MM.1S (cell line): ENCODE measurements at regions not wholly inside any gene's neighbourhood (a gene's known extent, or its start where the extent isn't known, plus 50 kb on each side); places are given as distances from the start of the nearest gene placed in this dataset.

Experiments used
- DNase-seq: peaks from one replicate; pipeline ENCODE4 v3.0.0-alpha.2; 2015
- H2AFZ ChIP-seq: fragments of 300-600 bp; sonication (generic); 2 replicates; pipeline ENCODE4 v1.6.0; 2016; ENCODE audit warnings: antibody characterized with exemption, low read length
- H3F3A ChIP-seq: fragments of 300-600 bp; sonication (generic); 2 replicates; pipeline ENCODE4 v1.6.1; 2016; ENCODE audit warnings: mild to moderate bottlenecking, antibody characterized with exemption, low read length, moderate library complexity, mixed read lengths; ENCODE audit not compliant: insufficient read depth
- H3K27ac ChIP-seq: fragments of 300-600 bp; sonication (generic); 2 replicates; pipeline ENCODE4 v1.5.1; 2016; ENCODE audit warnings: mild to moderate bottlenecking, low read length
- H3K27me3 ChIP-seq: fragments of 300-600 bp; sonication (generic); replicated peaks from 2 replicates; pipeline ENCODE4 v1.6.0; 2016; ENCODE audit warnings: low read length; ENCODE audit not compliant: insufficient read depth
- H3K36me3 ChIP-seq: fragments of 300-600 bp; sonication (generic); replicated peaks from 2 replicates; pipeline ENCODE4 v1.6.1; 2016; ENCODE audit warnings: mild to moderate bottlenecking, low read length, mixed read lengths; ENCODE audit not compliant: insufficient read depth
- H3K4me1 ChIP-seq: fragments of 300-600 bp; sonication (generic); 2 replicates; pipeline ENCODE4 v1.6.1; 2016; ENCODE audit warnings: low read length, mixed read lengths
- H3K4me2 ChIP-seq: fragments of 300-600 bp; sonication (generic); 2 replicates; pipeline ENCODE4 v1.6.0; 2016; ENCODE audit warnings: low read depth, low read length
- H3K4me3 ChIP-seq: fragments of 300-600 bp; sonication (generic); 2 replicates; pipeline ENCODE4 v1.5.1; 2016; ENCODE audit warnings: low read length, mixed read lengths
- H3K79me2 ChIP-seq: fragments of 300-600 bp; sonication (generic); 2 replicates; pipeline ENCODE4 v1.6.1; 2016; ENCODE audit warnings: mixed run types, low read length, mixed read lengths
- H3K9ac ChIP-seq: fragments of 300-600 bp; sonication (generic); 2 replicates; pipeline ENCODE4 v1.6.1; 2016; ENCODE audit warnings: low read length, mixed read lengths
- H3K9me2 ChIP-seq: fragments of 300-600 bp; sonication (generic); replicated peaks from 2 replicates; pipeline ENCODE4 v1.6.1; 2016; ENCODE audit warnings: mild to moderate bottlenecking, low read length, mixed read lengths; ENCODE audit not compliant: insufficient read depth
- H3K9me3 ChIP-seq: fragments of 300-600 bp; sonication (generic); replicated peaks from 2 replicates; pipeline ENCODE4 v1.6.1; 2016; ENCODE audit warnings: mild to moderate bottlenecking, low read length, mixed read lengths; ENCODE audit not compliant: insufficient read depth
- H4K20me1 ChIP-seq: fragments of 300-600 bp; sonication (generic); 2 replicates; pipeline ENCODE4 v1.6.1; 2016; ENCODE audit warnings: mild to moderate bottlenecking, low read length, moderate library complexity, mixed read lengths; ENCODE audit not compliant: insufficient read depth
- CTCF ChIP-seq: fragments of 300-600 bp; sonication (generic); IDR thresholded peaks from 2 replicates; pipeline ENCODE4 v1.5.1; 2016; ENCODE audit warnings: antibody characterized with exemption, low read length, mixed read lengths
- EZH2 ChIP-seq: fragments of 300-600 bp; sonication (generic); optimal IDR thresholded peaks from 2 replicates; pipeline ENCODE3; 2017; ENCODE audit warnings: low read depth, mild to moderate bottlenecking, antibody characterized with exemption, low read length, mixed read lengths
- EZH2phosphoT487 ChIP-seq: fragments of 300-600 bp; sonication (generic); IDR thresholded peaks from 2 replicates; pipeline ENCODE4 v1.6.1; 2018; ENCODE audit warnings: antibody characterized with exemption, low read length

- no peaks in the 10 kb centered on the region for H3K27me3 ChIP-seq
- no peaks in the 10 kb centered on the region for H3K36me3 ChIP-seq
- H3K27ac ChIP-seq, result no peak overlapping the region
- no peaks in the 10 kb centered on the region for H3K9me2 ChIP-seq
- no peak for TF ChIP-seq CTCF
- TF ChIP-seq EZH2, result no peak
- no peak for TF ChIP-seq EZH2phosphoT487
- H4K20me1 ChIP-seq, result no peaks in the 10 kb centered on the region
- no peak overlapping the region for H3K4me2 ChIP-seq
- H3K9me3 ChIP-seq, result no peaks in the 10 kb centered on the region
- DNase-seq, result no peak
- H3K4me1 ChIP-seq, result no peaks in the 10 kb centered on the region
- no peak overlapping the region for H3K4me3 ChIP-seq
- H3K9ac ChIP-seq, result no peak overlapping the region
- H3K79me2 ChIP-seq, result no peaks in the 10 kb centered on the region
- H3F3A ChIP-seq, result 0 out of 2 replicates have a peak, but pooled peaks cover 3% of the 10 kb centered on the region
- no peak overlapping the region for H2AFZ ChIP-seq
These were observed 234.7 kb downstream of the NR2F1-AS1 start for GRCh38 chr5:93346301-93346700.

GRCh38 chr5:93343570-93343969, 237.4 kb downstream of the NR2F1-AS1 start:
- no peaks in the 10 kb centered on the region for H3K79me2 ChIP-seq
- H3K27ac ChIP-seq, result no peak overlapping the region
- H4K20me1 ChIP-seq, result no peaks in the 10 kb centered on the region
- no peaks in the 10 kb centered on the region for H3K9me3 ChIP-seq
- H3K4me2 ChIP-seq, result no peak overlapping the region
- H3K9me2 ChIP-seq, result no peaks in the 10 kb centered on the region
- no peaks in the 10 kb centered on the region for H3K36me3 ChIP-seq
- H3K4me3 ChIP-seq, result no peak overlapping the region
- H3F3A ChIP-seq, result 0 out of 2 replicates have a peak, but pooled peaks cover 3% of the 10 kb centered on the region
- no peak for DNase-seq
- H2AFZ ChIP-seq, result no peak overlapping the region
- H3K27me3 ChIP-seq, result no peaks in the 10 kb centered on the region
- no peak overlapping the region for H3K9ac ChIP-seq
- TF ChIP-seq EZH2phosphoT487 (no peak), EZH2 (no peak), CTCF (no peak)
- H3K4me1 ChIP-seq, result no peaks in the 10 kb centered on the region

- Histone ChIP-seq H3K36me3 (no peaks in the 10 kb centered on the region), H3K79me2 (no peaks in the 10 kb centered on the region), H3K27me3 (no peaks in the 10 kb centered on the region), H3K4me1 (no peaks in the 10 kb centered on the region), H3K4me3 (no peak overlapping the region), H3K9me3 (no peaks in the 10 kb centered on the region), H3F3A (0 out of 2 replicates have a peak, but pooled peaks cover 3% of the 10 kb centered on the region), H2AFZ (peak overlapping the region; percentile 61; the same call in 1 of the 2 replicates), H3K4me2 (peak overlapping the region; percentile 41), H4K20me1 (no peaks in the 10 kb centered on the region), H3K9me2 (no peaks in the 10 kb centered on the region), H3K27ac (peak overlapping the region; percentile 5; the same call in 1 of the 2 replicates), H3K9ac (no peak overlapping the region)
- DNase-seq, result peak; percentile 30
- TF ChIP-seq CTCF, result no peak
- no peak for TF ChIP-seq EZH2phosphoT487
- TF ChIP-seq EZH2, result no peak
These were observed 238.4 kb downstream of the NR2F1-AS1 start for GRCh38 chr5:93342563-93343061.
